Activated naive CD8-positive, alpha-beta T cell treated with anti-CD3 and anti-CD28 coated beads, Interleukin-2, amount 10 ng/mL, durations not matched to agents 7 days and 5 days (primary cell): ENCODE measurements at regions not wholly inside any gene's neighbourhood (a gene's known extent, or its start where the extent isn't known, plus 50 kb on each side); places are given as distances from the start of the nearest gene placed in this dataset.
"Not testable (repeated sequence)": the region's sequence is repeated elsewhere in the genome, so short reads cannot be mapped to it uniquely, and the experiment has no call there.

Experiments used
- ATAC-seq: fragments of 150-1000 bp; cut with Tn5 transposase; one replicate; pipeline ENCODE4 v1.10.0; 2021; ENCODE audit warnings: low read depth, moderate library complexity
- POLR2A ChIA-PET: fragments of 350-600 bp; sonication (Branson Sonifier 250); formaldehyde crosslinking; loops from one replicate; lab custom pipeline; 2021; ENCODE audit warnings: antibody characterized with exemption; lab: Charles Lee
- DNase-seq: peaks from one replicate; pipeline ENCODE4 v3.0.0; 2021
- H3K27ac Mint-ChIP-seq: one replicate; pipeline ENCODE4 v1.8.0; 2022; ENCODE audit warnings: mild to moderate bottlenecking, mixed read lengths
- H3K27me3 Mint-ChIP-seq: one replicate; pipeline ENCODE4 v1.8.0; 2022; ENCODE audit warnings: mild to moderate bottlenecking, moderate library complexity, mixed read lengths
- H3K36me3 Mint-ChIP-seq: one replicate; pipeline ENCODE4 v1.8.0; 2021; ENCODE audit warnings: mild to moderate bottlenecking, mixed read lengths
- H3K4me1 Mint-ChIP-seq: one replicate; pipeline ENCODE4 v1.8.0; 2021; ENCODE audit warnings: mixed read lengths
- H3K4me3 Mint-ChIP-seq: one replicate; pipeline ENCODE4 v1.8.0; 2022; ENCODE audit warnings: mild to moderate bottlenecking, moderate library complexity, mixed read lengths
- H3K9me3 Mint-ChIP-seq: one replicate; pipeline ENCODE4 v1.8.0; 2021; ENCODE audit warnings: mixed read lengths

- Mint-ChIP-seq H3K27ac (no peak overlapping the region), H3K4me3 (no peak overlapping the region), H3K27me3 (no peaks in the 10 kb centered on the region), H3K36me3 (no peaks in the 10 kb centered on the region), H3K4me1 (no peaks in the 10 kb centered on the region), H3K9me3 (peaks cover 3% of the 10 kb centered on the region)
- ATAC-seq (no peak), DNase-seq (no peak)
- POLR2A ChIA-PET: no interaction called here
Measured at GRCh38 chr3:20724241-20724640, 538.2 kb upstream of the SGO1 start.

GRCh38 chr3:20716425-20716824, 530.4 kb upstream of the SGO1 start:
- H3K4me3 Mint-ChIP-seq, H3K27me3 Mint-ChIP-seq, H3K36me3 Mint-ChIP-seq, H3K4me1 Mint-ChIP-seq, ATAC-seq, DNase-seq, H3K9me3 Mint-ChIP-seq, POLR2A ChIA-PET, H3K27ac Mint-ChIP-seq: not testable (repeated sequence)

DNA sequence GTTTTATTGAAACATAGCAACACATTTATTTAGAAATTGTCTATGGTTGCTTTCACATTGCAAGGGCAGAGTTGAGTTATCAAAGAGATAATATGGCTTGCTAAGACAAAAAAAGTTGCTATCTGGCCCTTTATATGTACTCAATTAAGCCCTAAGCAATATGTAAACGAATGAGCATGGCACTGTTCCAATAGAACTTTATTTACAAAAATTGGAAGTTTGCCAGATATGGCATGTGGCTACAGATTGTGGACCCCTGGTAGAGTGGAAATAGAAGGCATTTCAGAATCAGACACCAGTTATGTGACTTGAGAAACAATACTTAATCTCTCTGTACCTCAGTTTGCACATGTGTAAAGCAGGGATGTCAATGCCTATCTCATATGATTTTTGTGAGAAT, 515.6 kb upstream of the SGO1 start:
- DNase-seq: no peak
- Mint-ChIP-seq H3K4me1 (no peaks in the 10 kb centered on the region), H3K27ac (no peak overlapping the region), H3K4me3 (no peak overlapping the region), H3K27me3 (no peaks in the 10 kb centered on the region), H3K36me3 (no peaks in the 10 kb centered on the region), H3K9me3 (peaks cover 2% of the 10 kb centered on the region)
- POLR2A ChIA-PET: no interaction called here
- ATAC-seq: no peak

DNA sequence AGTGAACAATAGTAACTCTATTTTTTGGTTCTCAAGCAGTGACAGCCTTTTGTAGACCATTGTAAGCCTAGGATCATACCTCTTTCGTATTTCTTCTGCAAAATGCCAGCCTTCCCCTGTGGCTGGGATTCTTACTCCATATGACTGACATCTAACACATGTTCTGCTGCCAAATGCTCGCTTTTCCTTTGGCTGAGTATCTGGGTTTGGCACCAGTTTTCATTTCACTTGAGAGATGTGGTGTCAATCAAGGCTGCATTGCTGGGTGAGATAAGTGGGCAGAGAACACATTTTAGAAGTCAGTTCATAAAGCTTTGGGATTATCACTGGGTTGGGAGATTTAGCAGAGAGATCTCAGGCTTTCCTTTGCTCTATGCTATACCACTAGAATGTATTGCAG, 514.7 kb upstream of the SGO1 start:
- Mint-ChIP-seq H3K36me3 (no peaks in the 10 kb centered on the region), H3K9me3 (peaks cover 2% of the 10 kb centered on the region), H3K4me3 (no peak overlapping the region), H3K4me1 (no peaks in the 10 kb centered on the region), H3K27me3 (no peaks in the 10 kb centered on the region), H3K27ac (no peak overlapping the region)
- POLR2A ChIA-PET: no interaction called here
- DNase-seq (no peak), ATAC-seq (no peak)

GRCh38 chr3:20698896-20699295, 512.9 kb upstream of the SGO1 start:
- ATAC-seq: no peak
- Mint-ChIP-seq H3K36me3 (no peaks in the 10 kb centered on the region), H3K27ac (no peak overlapping the region), H3K27me3 (no peaks in the 10 kb centered on the region), H3K4me1 (no peaks in the 10 kb centered on the region), H3K9me3 (peaks cover 2% of the 10 kb centered on the region), H3K4me3 (no peak overlapping the region)
- DNase-seq: no peak
- POLR2A ChIA-PET: no interaction called here

DNA sequence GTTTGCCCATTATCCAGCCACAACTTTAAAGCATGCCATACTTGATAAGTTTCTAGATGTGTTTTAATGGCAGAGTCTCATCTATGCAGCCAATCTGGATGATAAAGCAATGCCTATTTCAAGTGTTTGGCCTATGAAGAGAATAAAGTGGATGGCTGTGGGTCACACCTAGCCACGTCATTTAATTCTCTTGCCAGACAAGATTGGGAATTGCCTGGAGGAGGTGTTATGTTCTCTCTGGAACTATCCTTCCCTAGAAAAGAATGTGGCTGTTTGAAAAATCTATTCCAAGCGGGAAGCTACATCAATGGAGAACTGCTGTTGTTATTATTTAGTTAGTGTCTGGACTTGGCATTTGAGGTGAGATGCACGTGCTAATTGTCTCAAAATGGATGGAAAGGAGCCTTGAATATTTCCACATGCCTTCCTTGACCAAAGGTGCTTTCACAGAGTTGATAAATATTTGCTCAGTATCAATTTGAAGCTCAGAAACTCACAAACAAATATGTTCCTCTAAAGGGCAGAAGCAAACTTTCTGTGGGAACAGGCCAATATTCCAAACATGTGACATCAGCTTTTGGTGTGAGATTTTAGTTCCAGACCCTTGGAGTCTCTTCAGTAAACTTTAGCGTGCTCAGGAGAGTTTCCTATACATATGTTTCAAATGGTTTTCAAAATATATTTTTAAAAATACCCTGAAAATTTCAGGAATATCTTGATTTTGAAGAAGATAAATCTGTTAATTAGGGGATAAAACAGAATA, 510.6 kb upstream of the SGO1 start:
- H3K9me3 Mint-ChIP-seq: no peaks in the 10 kb centered on the region
- POLR2A ChIA-PET: no interaction called here
- no peak overlapping the region for H3K27ac Mint-ChIP-seq
- no peaks in the 10 kb centered on the region for H3K36me3 Mint-ChIP-seq
- no peak for DNase-seq
- no peak for ATAC-seq
- H3K4me3 Mint-ChIP-seq: no peak overlapping the region
- H3K4me1 Mint-ChIP-seq: no peaks in the 10 kb centered on the region
- no peaks in the 10 kb centered on the region for H3K27me3 Mint-ChIP-seq

GRCh38 chr3:20692675-20693074, 506.7 kb upstream of the SGO1 start:
- DNase-seq (no peak), ATAC-seq (no peak)
- Mint-ChIP-seq H3K36me3 (no peaks in the 10 kb centered on the region), H3K9me3 (peaks cover 5% of the 10 kb centered on the region), H3K4me3 (no peak overlapping the region), H3K4me1 (no peaks in the 10 kb centered on the region), H3K27ac (no peak overlapping the region), H3K27me3 (no peaks in the 10 kb centered on the region)
- POLR2A ChIA-PET: no interaction called here

- H3K36me3 Mint-ChIP-seq: no peaks in the 10 kb centered on the region
- no peak for ATAC-seq
- POLR2A ChIA-PET: no interaction called here
- H3K4me1 Mint-ChIP-seq: no peaks in the 10 kb centered on the region
- H3K9me3 Mint-ChIP-seq: peaks cover 17% of the 10 kb centered on the region
- no peak overlapping the region for H3K4me3 Mint-ChIP-seq
- no peaks in the 10 kb centered on the region for H3K27me3 Mint-ChIP-seq
- H3K27ac Mint-ChIP-seq: no peak overlapping the region
- no peak for DNase-seq
Measured at GRCh38 chr3:20683910-20684309, 497.9 kb upstream of the SGO1 start.

GRCh38 chr3:20682573-20682972, 496.6 kb upstream of the SGO1 start:
- H3K27ac Mint-ChIP-seq: no peak overlapping the region
- H3K27me3 Mint-ChIP-seq: no peaks in the 10 kb centered on the region
- no peaks in the 10 kb centered on the region for H3K36me3 Mint-ChIP-seq
- H3K9me3 Mint-ChIP-seq: peaks cover 13% of the 10 kb centered on the region
- POLR2A ChIA-PET: no interaction called here
- no peak for DNase-seq
- ATAC-seq: no peak
- H3K4me3 Mint-ChIP-seq: no peak overlapping the region
- H3K4me1 Mint-ChIP-seq: no peaks in the 10 kb centered on the region

GRCh38 chr3:20680990-20681628, 495.1 kb upstream of the SGO1 start:
- POLR2A ChIA-PET: no interaction called here
- DNase-seq: no peak
- no peaks in the 10 kb centered on the region for H3K36me3 Mint-ChIP-seq
- no peaks in the 10 kb centered on the region for H3K27me3 Mint-ChIP-seq
- no peak overlapping the region for H3K4me3 Mint-ChIP-seq
- H3K9me3 Mint-ChIP-seq: peaks cover 6% of the 10 kb centered on the region
- H3K4me1 Mint-ChIP-seq: no peaks in the 10 kb centered on the region
- no peak overlapping the region for H3K27ac Mint-ChIP-seq
- no peak for ATAC-seq

GRCh38 chr3:20673866-20674265, 487.9 kb upstream of the SGO1 start:
- H3K9me3 Mint-ChIP-seq: peaks cover 4% of the 10 kb centered on the region
- POLR2A ChIA-PET: no interaction called here
- no peaks in the 10 kb centered on the region for H3K4me1 Mint-ChIP-seq
- H3K27ac Mint-ChIP-seq: no peak overlapping the region
- H3K27me3 Mint-ChIP-seq: no peaks in the 10 kb centered on the region
- no peak for ATAC-seq
- no peak overlapping the region for H3K4me3 Mint-ChIP-seq
- no peak for DNase-seq
- no peaks in the 10 kb centered on the region for H3K36me3 Mint-ChIP-seq

GRCh38 chr3:20669675-20670074, 483.7 kb upstream of the SGO1 start:
- POLR2A ChIA-PET: no interaction called here
- no peak for DNase-seq
- no peaks in the 10 kb centered on the region for H3K27me3 Mint-ChIP-seq

GRCh38 chr3:20669184-20669583, 483.2 kb upstream of the SGO1 start:
- Mint-ChIP-seq H3K27me3 (no peaks in the 10 kb centered on the region), H3K9me3 (peaks cover 4% of the 10 kb centered on the region), H3K36me3 (no peaks in the 10 kb centered on the region), H3K4me3 (no peak overlapping the region), H3K4me1 (no peaks in the 10 kb centered on the region), H3K27ac (no peak overlapping the region)
- POLR2A ChIA-PET: no interaction called here
- DNase-seq: no peak
- no peak for ATAC-seq

More at GRCh38 chr3:20669675-20670074, 483.7 kb upstream of the SGO1 start:
- no peak overlapping the region for H3K27ac Mint-ChIP-seq
- H3K36me3 Mint-ChIP-seq: no peaks in the 10 kb centered on the region
- no peak for ATAC-seq
- H3K4me1 Mint-ChIP-seq: no peaks in the 10 kb centered on the region
- H3K9me3 Mint-ChIP-seq: peaks cover 4% of the 10 kb centered on the region
- H3K4me3 Mint-ChIP-seq: no peak overlapping the region

GRCh38 chr3:20668411-20668810, 482.4 kb upstream of the SGO1 start:
- no peak overlapping the region for H3K4me3 Mint-ChIP-seq
- no peak for ATAC-seq
- H3K27me3 Mint-ChIP-seq: no peaks in the 10 kb centered on the region
- peaks cover 1% of the 10 kb centered on the region for H3K9me3 Mint-ChIP-seq
- POLR2A ChIA-PET: no interaction called here
- H3K36me3 Mint-ChIP-seq: no peaks in the 10 kb centered on the region
- H3K4me1 Mint-ChIP-seq: no peaks in the 10 kb centered on the region
- H3K27ac Mint-ChIP-seq: no peak overlapping the region
- DNase-seq: no peak
